HFFc6 (cell line): ENCODE measurements at regions not wholly inside any gene's neighbourhood (a gene's known extent, or its start where the extent isn't known, plus 50 kb on each side); places are given as distances from the start of the nearest gene placed in this dataset.

Experiments
- DNase-seq: peaks from one replicate; pipeline ENCODE4 v3.0.0-alpha.2; 2018
- H3K27ac Mint-ChIP-seq: 2 replicates; pipeline ENCODE4 v1.8.0; 2020; ENCODE audit warnings: mild to moderate bottlenecking, mixed read lengths
- H3K27me3 Mint-ChIP-seq: 2 replicates; pipeline ENCODE4 v1.8.0; 2021; ENCODE audit warnings: mild to moderate bottlenecking, moderate library complexity, mixed read lengths; ENCODE audit not compliant: insufficient read depth
- H3K36me3 Mint-ChIP-seq: 2 replicates; pipeline ENCODE4 v1.8.0; 2021; ENCODE audit warnings: low read depth, mixed read lengths
- H3K4me1 Mint-ChIP-seq: 2 replicates; pipeline ENCODE4 v1.8.0; 2020; ENCODE audit warnings: low read depth, mixed read lengths
- H3K4me3 Mint-ChIP-seq: 2 replicates; pipeline ENCODE4 v1.8.0; 2020; ENCODE audit warnings: mild to moderate bottlenecking, moderate library complexity, mixed read lengths
- H3K9me3 Mint-ChIP-seq: 2 replicates; pipeline ENCODE4 v1.8.0; 2020; ENCODE audit warnings: mild to moderate bottlenecking, mixed read lengths
- TF ChIP-seq, protein P1 (sequence below): fragments of 200-600 bp; sonication (generic); IDR thresholded peaks from 2 replicates; pipeline ENCODE4 v1.5.0; 2021; ENCODE audit warnings: antibody characterized with exemption, mild to moderate bottlenecking

DNA sequence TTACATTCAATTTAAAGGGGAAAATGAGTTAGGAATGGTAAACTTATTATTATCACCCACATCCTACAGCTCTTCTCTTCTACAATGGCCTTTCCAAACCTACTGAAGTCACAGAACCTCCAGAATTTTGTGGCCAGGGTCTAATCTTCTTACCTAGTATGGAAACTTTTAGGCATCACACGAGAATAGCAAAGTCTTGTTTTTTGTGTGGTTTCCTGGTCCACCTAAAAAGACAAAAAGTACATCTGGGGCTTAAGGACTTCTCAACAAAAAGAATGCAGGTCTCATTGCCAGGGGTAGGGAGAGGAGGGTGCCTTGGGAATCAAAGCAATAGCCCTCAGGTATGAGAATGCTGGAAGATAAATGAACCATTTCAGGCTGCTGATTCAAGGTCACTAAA lies 345.3 kb downstream of the LMX1A start:
- DNase-seq: no peak
- no peak overlapping the region for H3K4me3 Mint-ChIP-seq
- TF ChIP-seq, protein P1, sequence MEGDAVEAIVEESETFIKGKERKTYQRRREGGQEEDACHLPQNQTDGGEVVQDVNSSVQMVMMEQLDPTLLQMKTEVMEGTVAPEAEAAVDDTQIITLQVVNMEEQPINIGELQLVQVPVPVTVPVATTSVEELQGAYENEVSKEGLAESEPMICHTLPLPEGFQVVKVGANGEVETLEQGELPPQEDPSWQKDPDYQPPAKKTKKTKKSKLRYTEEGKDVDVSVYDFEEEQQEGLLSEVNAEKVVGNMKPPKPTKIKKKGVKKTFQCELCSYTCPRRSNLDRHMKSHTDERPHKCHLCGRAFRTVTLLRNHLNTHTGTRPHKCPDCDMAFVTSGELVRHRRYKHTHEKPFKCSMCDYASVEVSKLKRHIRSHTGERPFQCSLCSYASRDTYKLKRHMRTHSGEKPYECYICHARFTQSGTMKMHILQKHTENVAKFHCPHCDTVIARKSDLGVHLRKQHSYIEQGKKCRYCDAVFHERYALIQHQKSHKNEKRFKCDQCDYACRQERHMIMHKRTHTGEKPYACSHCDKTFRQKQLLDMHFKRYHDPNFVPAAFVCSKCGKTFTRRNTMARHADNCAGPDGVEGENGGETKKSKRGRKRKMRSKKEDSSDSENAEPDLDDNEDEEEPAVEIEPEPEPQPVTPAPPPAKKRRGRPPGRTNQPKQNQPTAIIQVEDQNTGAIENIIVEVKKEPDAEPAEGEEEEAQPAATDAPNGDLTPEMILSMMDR: no peak
- no peaks in the 10 kb centered on the region for H3K27me3 Mint-ChIP-seq
- no peaks in the 10 kb centered on the region for H3K36me3 Mint-ChIP-seq
- no peaks in the 10 kb centered on the region; the same call in 1 of the 2 replicates for H3K9me3 Mint-ChIP-seq
- H3K27ac Mint-ChIP-seq: no peak overlapping the region
- H3K4me1 Mint-ChIP-seq: no peaks in the 10 kb centered on the region

DNA sequence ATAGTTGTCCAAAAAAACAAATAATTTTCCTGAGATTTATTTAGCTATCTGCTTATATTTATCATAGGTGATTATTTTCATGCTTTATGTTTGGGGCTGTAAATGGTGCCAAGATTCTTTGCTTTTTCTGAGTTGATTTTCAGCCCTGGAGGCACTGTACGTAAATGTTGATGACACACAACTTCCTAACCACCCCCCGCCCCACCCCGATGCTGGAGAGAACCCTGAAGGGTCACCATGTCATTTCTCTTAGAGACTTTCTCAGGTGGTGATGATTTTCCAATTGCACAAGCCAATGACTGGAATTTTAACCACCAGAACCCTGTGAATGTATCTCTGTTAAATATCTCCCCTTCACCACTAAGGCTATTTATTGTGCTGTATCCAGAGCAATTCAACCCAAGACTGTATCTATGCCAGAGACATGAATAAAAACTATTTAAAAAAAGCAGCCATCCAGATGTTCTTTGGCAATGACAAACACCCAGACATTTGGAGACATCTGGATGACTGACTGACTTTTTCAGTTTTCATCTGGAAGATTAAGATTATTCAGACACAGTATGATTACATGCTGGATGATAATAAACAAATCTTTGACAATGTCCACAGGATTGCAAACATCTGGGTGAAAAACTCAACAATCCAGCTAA lies 346.0 kb downstream of the LMX1A start:
- no peak for DNase-seq
- Mint-ChIP-seq H3K36me3 (no peaks in the 10 kb centered on the region), H3K27me3 (no peaks in the 10 kb centered on the region), H3K4me3 (no peak overlapping the region), H3K4me1 (no peaks in the 10 kb centered on the region), H3K9me3 (no peaks in the 10 kb centered on the region; the same call in 1 of the 2 replicates), H3K27ac (no peak overlapping the region)
- TF ChIP-seq, protein P1: no peak

DNA sequence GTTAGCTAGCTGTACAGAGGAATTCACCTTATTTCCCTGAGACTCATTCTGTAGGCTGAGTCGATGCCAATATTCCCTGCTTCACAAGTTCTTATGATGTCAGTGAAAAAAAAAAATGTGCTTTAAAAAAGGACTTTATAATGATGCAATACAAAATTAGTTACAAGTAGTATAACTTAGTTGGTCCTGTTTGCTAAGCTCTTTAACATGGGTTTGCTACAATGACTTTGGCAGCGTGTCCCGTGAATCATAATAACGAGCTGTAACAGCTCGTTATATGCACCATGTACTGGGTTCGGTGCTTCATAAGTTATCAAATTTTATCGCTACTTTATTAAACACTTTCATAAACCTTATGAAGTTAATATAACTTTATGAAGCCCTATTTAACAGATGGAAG lies 349.7 kb downstream of the LMX1A start:
- Mint-ChIP-seq H3K36me3 (no peaks in the 10 kb centered on the region), H3K4me1 (no peaks in the 10 kb centered on the region), H3K27ac (no peak overlapping the region), H3K4me3 (no peak overlapping the region), H3K27me3 (no peaks in the 10 kb centered on the region), H3K9me3 (peaks cover 5% of the 10 kb centered on the region; the same call in 1 of the 2 replicates)
- DNase-seq: no peak
- TF ChIP-seq, protein P1: no peak

DNA sequence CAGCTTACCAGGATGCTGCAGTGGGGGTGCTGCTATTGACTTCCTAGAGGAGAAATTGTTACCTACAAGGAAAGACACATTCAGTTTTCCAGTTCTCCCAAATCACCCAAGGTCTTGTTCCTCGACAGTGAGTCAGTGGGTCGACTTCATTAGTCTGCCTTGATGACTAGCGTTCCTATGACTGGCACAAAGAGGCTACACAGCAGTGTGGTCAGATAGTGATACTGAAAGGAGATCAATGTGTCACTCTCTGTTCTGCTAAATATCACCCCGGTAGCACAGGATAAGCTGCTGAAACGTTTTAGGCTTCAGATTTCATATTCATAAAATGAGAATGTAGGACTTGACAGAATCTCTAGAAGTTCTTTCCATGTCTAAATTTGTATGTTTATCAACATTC lies 357.4 kb downstream of the LMX1A start:
- Mint-ChIP-seq H3K4me1 (no peaks in the 10 kb centered on the region), H3K9me3 (peaks cover 13% of the 10 kb centered on the region), H3K4me3 (no peak overlapping the region), H3K36me3 (no peaks in the 10 kb centered on the region), H3K27ac (no peak overlapping the region), H3K27me3 (no peaks in the 10 kb centered on the region)
- TF ChIP-seq, protein P1: no peak
- no peak for DNase-seq

DNA sequence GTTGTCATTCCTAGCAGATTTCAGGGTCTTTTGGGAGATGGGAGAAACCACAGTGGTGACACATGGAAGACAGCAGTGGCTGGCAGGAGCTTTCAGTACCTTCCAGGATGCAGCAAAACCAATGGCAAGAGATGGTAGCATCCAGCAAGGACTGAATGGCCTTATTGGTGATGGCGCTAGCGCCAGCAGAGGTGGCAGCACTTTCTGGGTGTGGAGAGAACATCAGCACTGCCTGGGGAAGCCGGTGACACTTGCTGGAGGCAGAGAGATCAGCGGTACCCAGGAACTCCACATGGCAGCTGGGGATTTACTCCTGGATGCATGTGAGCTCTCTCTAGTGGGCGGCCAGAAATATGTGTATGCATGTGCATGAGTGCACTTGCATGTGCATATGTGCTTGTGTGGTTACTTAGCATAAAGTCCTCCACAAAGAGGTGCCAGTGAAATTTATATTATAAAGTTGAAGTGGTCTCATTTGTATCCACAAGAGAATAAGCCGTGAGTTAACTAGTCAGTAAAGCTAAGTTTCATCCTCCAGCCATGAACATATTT lies 364.7 kb downstream of the LMX1A start:
- no peak for DNase-seq
- H3K4me3 Mint-ChIP-seq: no peak overlapping the region
- TF ChIP-seq, protein P1: no peak
- no peaks in the 10 kb centered on the region for H3K36me3 Mint-ChIP-seq
- H3K27me3 Mint-ChIP-seq: no peaks in the 10 kb centered on the region; the same call in 1 of the 2 replicates
- H3K27ac Mint-ChIP-seq: no peak overlapping the region
- peaks cover 16% of the 10 kb centered on the region for H3K9me3 Mint-ChIP-seq
- H3K4me1 Mint-ChIP-seq: no peaks in the 10 kb centered on the region
